Lung (tissue), 11 donors: ENCODE measurements at regions not wholly inside any gene's neighbourhood (a gene's known extent, or its start where the extent isn't known, plus 50 kb on each side); places are given as distances from the start of the nearest gene placed in this dataset.

ENCODE experiments used
- ATAC-seq: fragments of 200-7000 bp; cut with Tn5 transposase; one replicate; pipeline ENCODE4 v1.9.1; 2020; ENCODE audit warnings: moderate number of reproducible peaks; ENCODE audit not compliant: insufficient read depth, low FRiP score
- DNase-seq, 3 donors: peaks; one replicate each; pipeline ENCODE4 v3.0.0-alpha.2; 2013 to 2017
- H3K27ac ChIP-seq, 2 donors: one replicate each; pipeline ENCODE4 v1.5.1; 2013; ENCODE audit warnings: mild to moderate bottlenecking in 2 of 2, moderate library complexity in 2 of 2, control low read depth in 1 of 2, inconsistent platforms in 1 of 2, low read depth in 1 of 2, low read length in 1 of 2
- H3K27me3 ChIP-seq, 3 donors: one replicate each; pipeline ENCODE4 v1.5.1; 2013; ENCODE audit warnings: low read length in 2 of 3; ENCODE audit not compliant: control insufficient read depth in 3 of 3, insufficient read depth in 3 of 3
- H3K36me3 ChIP-seq, 4 donors: one replicate each; pipeline ENCODE4 v1.5.1; 2013; ENCODE audit warnings: low read length in 4 of 4, mild to moderate bottlenecking in 1 of 4, moderate library complexity in 1 of 4; ENCODE audit not compliant: control insufficient read depth in 4 of 4, insufficient read depth in 4 of 4
- H3K4me1 ChIP-seq, 5 donors: one replicate each; pipeline ENCODE4 v1.5.1; 2013; ENCODE audit warnings: low read length in 5 of 5, mild to moderate bottlenecking in 2 of 5, moderate library complexity in 1 of 5; ENCODE audit not compliant: control insufficient read depth in 5 of 5, insufficient read depth in 5 of 5
- H3K4me3 ChIP-seq: one replicate; pipeline ENCODE4 v1.5.1; 2013; ENCODE audit warnings: mild to moderate bottlenecking, control low read depth, moderate library complexity
- H3K9ac ChIP-seq, 2 donors: one replicate each; pipeline ENCODE4 v1.5.1; 2013; ENCODE audit warnings: low read length in 2 of 2, control low read depth in 1 of 2; ENCODE audit not compliant: insufficient read depth in 1 of 2
- H3K9me3 ChIP-seq, 4 donors: one replicate each; pipeline ENCODE4 v1.5.1; 2013; ENCODE audit warnings: low read length in 3 of 4, mild to moderate bottlenecking in 1 of 4, moderate library complexity in 1 of 4; ENCODE audit not compliant: control insufficient read depth in 4 of 4, insufficient read depth in 3 of 4
- CTCF ChIP-seq: IDR thresholded peaks from 2 replicates; pipeline ENCODE4 v1.5.1; 2012; ENCODE audit warnings: mild to moderate bottlenecking; ENCODE audit errors: control extremely low read depth, extremely low read depth
- WGBS, 2 donors: extraction: QIAGEN DNeasy Blood & Tissue Kit; methylation state at CpG; one replicate each; pipeline ENCODE4 v1.1.7; 2013; 5-methylcytosine and 5-hydroxymethylcytosine counted together
- donor health status: control.
- donor health status: control.
- donor health status: Bipolar disorder and iron deficiency.
- donor health status: healthy.
- donor health status: DM: yes; HTN: yes; CAD: no.

- no peaks in the 10 kb centered on the region for H3K9me3 ChIP-seq
- no peak overlapping the region for H3K4me3 ChIP-seq
- H3K27me3 ChIP-seq = no peaks in the 10 kb centered on the region
- ATAC-seq (peak; percentile 32), DNase-seq (no peak)
- WGBS, 2 donors = 76 to 85% methylated on average over 12 of the region's 12 CpGs
- no peaks in the 10 kb centered on the region for H3K36me3 ChIP-seq
- H3K4me1 ChIP-seq = no peaks in the 10 kb centered on the region
- TF ChIP-seq CTCF = no peak
- no peak overlapping the region for H3K27ac ChIP-seq
- H3K9ac ChIP-seq = no peak overlapping the region
Measured at GRCh38 chr2:164015328-164016123, 279.7 kb upstream of the FIGN start.

GRCh38 chr2:164014791-164015190 is 279.0 kb upstream of the FIGN start:
- 67 to 68% methylated on average over 1 of the region's 1 CpG for WGBS, 2 donors
- no peak for TF ChIP-seq CTCF
- DNase-seq = no peak
- Histone ChIP-seq H3K27ac (no peak overlapping the region), H3K4me1 (no peaks in the 10 kb centered on the region), H3K9me3 (no peaks in the 10 kb centered on the region), H3K9ac (no peak overlapping the region), H3K4me3 (no peak overlapping the region), H3K36me3 (no peaks in the 10 kb centered on the region), H3K27me3 (no peaks in the 10 kb centered on the region)
- no peak for ATAC-seq

- ATAC-seq (no peak), DNase-seq (peak in 1 of 3 donors; percentile 18)
- Histone ChIP-seq H3K9ac (no peak overlapping the region), H3K27me3 (no peaks in the 10 kb centered on the region), H3K36me3 (no peaks in the 10 kb centered on the region), H3K4me1 (no peaks in the 10 kb centered on the region), H3K9me3 (no peaks in the 10 kb centered on the region), H3K27ac (no peak overlapping the region), H3K4me3 (no peak overlapping the region)
- WGBS, 2 donors = 78 to 89% methylated on average over 11 of the region's 11 CpGs
- no peak for TF ChIP-seq CTCF
Measured at GRCh38 chr2:164014068-164014731, 278.4 kb upstream of the FIGN start.
